ENCODE measurements at regions not wholly inside any gene's neighbourhood (a gene's known extent, or its start where the extent isn't known, plus 50 kb on each side); places are given as distances from the start of the nearest gene placed in this dataset.

GRCh38 chr21:15172963-15173362, 108.2 kb upstream of the NRIP1 start:
- TF ChIP-seq CTCF (conservative IDR thresholded peaks at IDR 0.05; ENCODE audit: low read length) (no peak), EZH2phosphoT487 (IDR thresholded peaks at IDR 0.05; ENCODE audit: borderline replicate concordance, low read depth, low read length) (no peak)

All from OCI-LY7 (cell line).